Neural crest cell (in vitro differentiated cells): ENCODE measurements at regions not wholly inside any gene's neighbourhood (a gene's known extent, or its start where the extent isn't known, plus 50 kb on each side); places are given as distances from the start of the nearest gene placed in this dataset.

Source experiments
- DNase-seq: peaks from one replicate; pipeline ENCODE4 v3.0.0; 2021; ENCODE audit warnings: low read depth, mixed read lengths, low spot score
- H3K27ac Mint-ChIP-seq: one replicate; pipeline ENCODE4 v1.8.0; 2021; ENCODE audit warnings: mild to moderate bottlenecking, mixed read lengths; ENCODE audit not compliant: unreplicated experiment
- H3K27me3 Mint-ChIP-seq: 2 replicates; pipeline ENCODE4 v1.8.0; 2021; ENCODE audit warnings: low read depth, mild to moderate bottlenecking, mixed read lengths
- H3K36me3 Mint-ChIP-seq: 2 replicates; pipeline ENCODE4 v1.8.0; 2021; ENCODE audit warnings: low read depth, mild to moderate bottlenecking, mixed read lengths
- H3K4me1 Mint-ChIP-seq: 2 replicates; pipeline ENCODE4 v1.8.0; 2021; ENCODE audit warnings: mixed read lengths
- H3K4me3 Mint-ChIP-seq: one replicate; pipeline ENCODE4 v1.8.0; 2021; ENCODE audit warnings: mild to moderate bottlenecking, mixed read lengths
- H3K9me3 Mint-ChIP-seq: 2 replicates; pipeline ENCODE4 v1.8.0; 2021; ENCODE audit warnings: mixed read lengths
- TF ChIP-seq, protein P1 (sequence below): fragments of 200-600 bp; sonication (generic); conservative IDR thresholded peaks from 2 replicates; pipeline ENCODE4 v1.5.0; 2021; ENCODE audit warnings: antibody characterized with exemption, mild to moderate bottlenecking

DNA sequence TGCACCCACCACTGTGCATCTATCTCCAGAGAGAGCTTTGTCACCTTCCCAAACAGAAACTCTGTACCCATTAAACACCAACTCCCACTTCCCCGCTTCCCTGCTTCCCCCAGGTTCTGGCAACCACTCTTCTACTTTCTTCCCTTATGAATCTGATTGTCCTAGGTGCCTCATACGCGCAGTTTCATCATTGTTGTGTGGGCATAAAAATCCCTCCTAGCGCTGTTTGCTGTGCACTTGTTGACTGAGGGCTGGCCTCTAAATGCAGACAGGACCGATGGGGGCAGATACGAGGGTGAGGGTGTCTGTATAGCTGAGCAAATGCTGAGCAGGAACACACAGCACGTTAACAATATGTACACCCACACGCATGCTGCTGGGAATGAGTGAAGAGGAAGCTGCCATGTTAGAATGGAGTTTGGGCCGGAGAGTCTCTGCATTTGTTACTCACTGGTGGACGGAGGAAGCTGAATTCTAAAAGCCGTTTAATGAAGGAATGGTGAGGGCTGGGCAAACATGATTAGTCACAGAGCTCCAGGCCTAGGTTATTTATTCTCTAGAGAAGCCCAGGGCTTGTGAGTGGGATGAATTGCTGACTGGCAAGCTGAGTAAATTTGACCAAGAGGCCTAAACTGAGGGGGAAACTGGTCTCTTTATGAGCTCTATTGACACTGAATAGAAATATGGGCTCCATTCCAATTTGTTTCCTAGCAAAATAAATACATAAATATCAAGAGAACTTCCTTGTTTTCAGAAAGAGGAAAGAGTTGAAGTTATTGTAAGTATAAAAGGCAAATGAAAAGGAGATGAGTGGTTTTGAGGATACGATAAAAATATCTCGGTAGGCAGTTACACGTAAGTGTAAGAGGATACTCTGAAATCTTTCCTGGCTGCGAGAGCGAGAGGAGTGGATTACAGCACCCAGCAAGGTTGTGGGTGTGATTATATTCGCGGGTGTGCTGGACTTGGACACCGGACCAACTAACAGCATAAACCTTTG is 95.9 kb upstream of the RPS6KA3 start:
- no peak for DNase-seq
- H3K9me3 Mint-ChIP-seq: peaks cover 13% of the 10 kb centered on the region
- no peaks in the 10 kb centered on the region for H3K27me3 Mint-ChIP-seq
- H3K4me3 Mint-ChIP-seq: no peak overlapping the region
- H3K36me3 Mint-ChIP-seq: no peaks in the 10 kb centered on the region
- TF ChIP-seq, protein P1, sequence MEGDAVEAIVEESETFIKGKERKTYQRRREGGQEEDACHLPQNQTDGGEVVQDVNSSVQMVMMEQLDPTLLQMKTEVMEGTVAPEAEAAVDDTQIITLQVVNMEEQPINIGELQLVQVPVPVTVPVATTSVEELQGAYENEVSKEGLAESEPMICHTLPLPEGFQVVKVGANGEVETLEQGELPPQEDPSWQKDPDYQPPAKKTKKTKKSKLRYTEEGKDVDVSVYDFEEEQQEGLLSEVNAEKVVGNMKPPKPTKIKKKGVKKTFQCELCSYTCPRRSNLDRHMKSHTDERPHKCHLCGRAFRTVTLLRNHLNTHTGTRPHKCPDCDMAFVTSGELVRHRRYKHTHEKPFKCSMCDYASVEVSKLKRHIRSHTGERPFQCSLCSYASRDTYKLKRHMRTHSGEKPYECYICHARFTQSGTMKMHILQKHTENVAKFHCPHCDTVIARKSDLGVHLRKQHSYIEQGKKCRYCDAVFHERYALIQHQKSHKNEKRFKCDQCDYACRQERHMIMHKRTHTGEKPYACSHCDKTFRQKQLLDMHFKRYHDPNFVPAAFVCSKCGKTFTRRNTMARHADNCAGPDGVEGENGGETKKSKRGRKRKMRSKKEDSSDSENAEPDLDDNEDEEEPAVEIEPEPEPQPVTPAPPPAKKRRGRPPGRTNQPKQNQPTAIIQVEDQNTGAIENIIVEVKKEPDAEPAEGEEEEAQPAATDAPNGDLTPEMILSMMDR: no peak
- H3K4me1 Mint-ChIP-seq: peaks cover 24% of the 10 kb centered on the region
- H3K27ac Mint-ChIP-seq: peak overlapping the region; percentile 40

DNA sequence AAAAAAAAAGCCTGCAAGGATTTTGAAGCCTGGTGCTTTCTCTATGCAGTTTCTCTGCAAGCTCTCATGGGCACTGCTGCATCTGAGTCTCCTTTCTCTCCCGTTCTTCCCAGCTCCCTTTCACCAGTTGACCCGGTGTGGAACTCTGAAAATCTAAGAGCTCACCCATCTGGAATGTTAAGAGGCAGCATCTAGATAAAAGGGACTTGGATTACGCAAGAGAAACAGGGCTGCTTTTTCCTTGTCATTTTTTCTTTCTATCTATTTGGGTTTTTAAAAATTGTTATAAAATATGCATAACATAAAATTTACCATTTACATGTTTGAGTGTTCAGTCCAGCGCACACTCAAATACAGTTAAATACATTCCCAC is 95.2 kb upstream of the RPS6KA3 start:
- H3K36me3 Mint-ChIP-seq: no peaks in the 10 kb centered on the region
- TF ChIP-seq, protein P1: no peak
- H3K4me3 Mint-ChIP-seq: no peak overlapping the region
- H3K27ac Mint-ChIP-seq: no peak overlapping the region
- H3K4me1 Mint-ChIP-seq: peaks cover 24% of the 10 kb centered on the region
- DNase-seq: no peak
- H3K9me3 Mint-ChIP-seq: peaks cover 13% of the 10 kb centered on the region
- H3K27me3 Mint-ChIP-seq: no peaks in the 10 kb centered on the region

DNA sequence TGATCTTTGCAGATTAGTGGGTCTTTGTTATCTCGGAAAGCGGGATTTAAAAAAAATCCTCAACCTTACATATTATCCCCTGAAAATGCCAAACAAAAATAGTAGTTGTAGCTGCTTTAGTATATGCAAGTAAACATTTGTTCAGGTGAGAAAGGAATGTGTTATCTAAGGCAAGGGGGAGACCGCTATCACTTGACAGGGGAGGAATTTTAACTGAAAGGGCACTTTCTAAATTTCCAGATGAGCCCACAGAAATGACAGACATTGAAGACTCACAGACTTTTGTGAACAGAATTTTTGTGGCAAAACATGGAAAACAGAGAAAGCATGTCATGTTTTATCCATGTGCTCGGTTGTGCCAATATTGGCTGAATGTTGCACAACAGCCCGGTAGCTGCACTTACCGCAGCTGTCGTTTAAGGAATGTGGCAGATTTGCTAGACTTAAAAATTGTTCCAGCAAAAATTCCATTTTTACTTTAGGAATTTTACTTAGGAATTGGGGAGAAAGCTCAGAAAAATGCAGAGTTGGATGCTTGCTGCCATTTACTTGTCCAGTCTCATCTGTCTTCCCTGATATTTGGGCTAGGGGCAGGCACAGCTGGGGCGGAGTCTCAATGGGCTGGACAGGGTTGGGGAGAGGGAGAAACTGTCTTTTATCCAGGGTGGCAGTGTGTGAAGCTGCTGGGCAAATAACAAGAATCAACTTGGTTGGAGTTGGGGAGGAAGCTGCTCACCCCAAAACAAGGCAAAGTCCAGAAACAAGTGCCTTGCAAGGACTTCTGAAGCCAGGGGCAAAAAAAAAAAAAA is 94.6 kb upstream of the RPS6KA3 start:
- Mint-ChIP-seq H3K4me3 (no peak overlapping the region), H3K27me3 (no peaks in the 10 kb centered on the region), H3K36me3 (no peaks in the 10 kb centered on the region), H3K9me3 (peaks cover 13% of the 10 kb centered on the region), H3K27ac (no peak overlapping the region), H3K4me1 (peaks cover 24% of the 10 kb centered on the region)
- TF ChIP-seq, protein P1: no peak
- no peak for DNase-seq

DNA sequence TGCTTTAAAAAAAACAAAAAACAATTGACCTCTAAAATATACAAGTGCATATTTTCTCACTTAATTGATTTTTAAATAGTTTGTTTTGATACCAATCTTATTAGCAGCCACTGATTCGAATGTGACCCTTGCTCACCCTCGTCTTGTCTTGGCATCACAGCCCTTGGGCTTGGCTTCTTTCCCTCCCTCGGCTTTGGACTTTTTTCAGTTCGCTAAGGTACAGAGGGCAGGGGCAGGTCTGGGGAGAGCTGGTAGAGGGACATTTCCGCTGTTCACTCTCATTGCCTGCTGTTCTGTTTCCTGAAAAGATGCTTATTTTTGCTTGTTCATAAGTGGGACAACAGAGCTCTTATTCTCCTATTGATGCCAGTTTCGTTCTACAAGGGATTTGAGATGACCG is 88.5 kb upstream of the RPS6KA3 start:
- TF ChIP-seq, protein P1: no peak
- H3K27ac Mint-ChIP-seq: no peak overlapping the region
- H3K36me3 Mint-ChIP-seq: peaks cover 3% of the 10 kb centered on the region
- no peaks in the 10 kb centered on the region for H3K27me3 Mint-ChIP-seq
- H3K4me1 Mint-ChIP-seq: no peaks in the 10 kb centered on the region
- no peak overlapping the region for H3K4me3 Mint-ChIP-seq
- DNase-seq: no peak
- H3K9me3 Mint-ChIP-seq: peaks cover 5% of the 10 kb centered on the region

DNA sequence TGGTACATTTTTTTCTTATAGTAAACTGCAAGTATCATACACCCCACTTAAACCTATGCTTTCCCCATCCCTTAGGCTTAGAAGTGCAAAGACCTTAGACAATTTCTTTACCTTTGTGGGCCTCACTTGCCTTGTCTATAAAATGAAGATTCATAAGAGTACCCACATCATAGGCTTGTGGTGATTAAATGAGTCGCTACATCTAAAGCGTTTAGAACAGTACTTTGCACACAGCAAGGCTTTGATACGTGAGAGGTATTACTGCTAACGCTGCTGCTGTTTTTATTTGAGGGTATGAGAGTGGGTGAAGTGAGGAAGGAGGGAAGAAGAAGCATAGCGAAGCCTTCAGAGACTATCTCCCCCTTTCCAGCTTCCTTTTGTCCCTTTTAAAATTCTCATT is 87.8 kb upstream of the RPS6KA3 start:
- TF ChIP-seq, protein P1: no peak
- Mint-ChIP-seq H3K4me1 (no peaks in the 10 kb centered on the region), H3K4me3 (no peak overlapping the region), H3K27ac (no peak overlapping the region), H3K27me3 (no peaks in the 10 kb centered on the region), H3K9me3 (peaks cover 5% of the 10 kb centered on the region), H3K36me3 (peaks cover 3% of the 10 kb centered on the region)
- DNase-seq: no peak
